SIG-M5 (cell line): ENCODE measurements at regions not wholly inside any gene's neighbourhood (a gene's known extent, or its start where the extent isn't known, plus 50 kb on each side); places are given as distances from the start of the nearest gene placed in this dataset.

Experiments
- DNase-seq: peaks from one replicate; lab custom pipeline; 2025; lab: John Stamatoyannopoulos, UW

- DNase-seq: no peak
Measured at GRCh38 chr17:73932216-73932749, 271.2 kb upstream of the RPL38 start.

- no peak for DNase-seq
Measured at GRCh38 chr17:73933164-73933766, 270.2 kb upstream of the RPL38 start.

- no peak for DNase-seq
Measured at GRCh38 chr17:73933871-73934270, 269.6 kb upstream of the RPL38 start.

- DNase-seq: no peak
Measured at GRCh38 chr17:73934696-73935095, 268.8 kb upstream of the RPL38 start.

GRCh38 chr17:73936908-73937627 lies 266.4 kb upstream of the RPL38 start:
- no peak for DNase-seq

- DNase-seq: no peak
Measured at GRCh38 chr17:73938706-73939105, 264.8 kb upstream of the RPL38 start.

GRCh38 chr17:73939806-73940205 lies 263.7 kb upstream of the RPL38 start:
- DNase-seq: no peak

GRCh38 chr17:73940511-73940910 lies 263.0 kb upstream of the RPL38 start:
- DNase-seq: no peak

- DNase-seq: no peak
Measured at GRCh38 chr17:73941919-73942530, 261.5 kb upstream of the RPL38 start.

GRCh38 chr17:73942703-73943415 lies 260.6 kb upstream of the RPL38 start:
- DNase-seq: no peak

- DNase-seq: no peak
Measured at GRCh38 chr17:73943416-73944110, 259.9 kb upstream of the RPL38 start.

GRCh38 chr17:73944366-73944765 lies 259.1 kb upstream of the RPL38 start:
- DNase-seq: no peak

GRCh38 chr17:73947281-73947965 lies 256.1 kb upstream of the RPL38 start:
- DNase-seq: no peak

GRCh38 chr17:73947966-73948355 lies 255.5 kb upstream of the RPL38 start:
- DNase-seq: no peak

GRCh38 chr17:73949903-73950592 lies 253.4 kb upstream of the RPL38 start:
- DNase-seq: no peak

GRCh38 chr17:73950593-73950914 lies 252.9 kb upstream of the RPL38 start:
- no peak for DNase-seq

GRCh38 chr17:73952082-73952479 lies 251.4 kb upstream of the RPL38 start:
- no peak for DNase-seq

GRCh38 chr17:73952480-73953205 lies 250.8 kb upstream of the RPL38 start:
- DNase-seq: no peak

GRCh38 chr17:73953206-73954033 lies 250.1 kb upstream of the RPL38 start:
- no peak for DNase-seq
